ENCODE measurements at regions not wholly inside any gene's neighbourhood (a gene's known extent, or its start where the extent isn't known, plus 50 kb on each side); places are given as distances from the start of the nearest gene placed in this dataset.

DNA sequence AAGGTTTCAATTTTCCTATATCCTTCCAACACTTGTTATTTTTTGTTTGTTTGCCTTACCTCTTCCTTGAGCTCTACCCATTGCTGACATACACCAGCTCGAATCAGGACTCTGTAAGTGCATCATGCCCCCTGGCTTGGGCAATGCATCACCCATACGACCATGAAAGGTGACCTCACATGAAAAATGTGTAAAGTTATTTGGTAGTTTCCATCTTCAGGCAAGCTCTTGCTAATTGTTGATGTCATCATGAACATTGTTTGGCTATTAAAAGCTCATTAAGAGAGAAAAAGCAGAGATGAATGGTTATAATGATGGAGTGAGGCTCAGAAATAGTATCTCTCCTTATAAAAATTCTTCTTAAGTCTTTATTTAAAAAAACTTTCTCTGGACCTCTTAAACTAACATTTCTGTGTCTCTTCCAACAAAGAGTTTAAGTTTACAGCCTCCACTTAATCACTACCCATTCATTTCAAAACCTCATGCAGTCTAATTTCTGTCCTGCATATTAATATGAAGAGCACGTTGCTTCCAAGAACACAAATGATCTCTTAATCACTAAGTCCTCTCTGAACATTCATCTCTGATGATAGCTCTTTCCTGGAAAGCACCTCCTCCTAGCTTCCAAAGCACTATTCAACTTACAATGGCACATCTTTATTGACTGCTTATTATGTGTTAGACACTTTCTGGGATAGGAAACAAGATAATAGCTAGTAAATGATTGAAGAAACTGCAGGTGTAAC is 236.3 kb downstream of the NFKBIZ start:
- no peak for DNase-seq

DNA sequence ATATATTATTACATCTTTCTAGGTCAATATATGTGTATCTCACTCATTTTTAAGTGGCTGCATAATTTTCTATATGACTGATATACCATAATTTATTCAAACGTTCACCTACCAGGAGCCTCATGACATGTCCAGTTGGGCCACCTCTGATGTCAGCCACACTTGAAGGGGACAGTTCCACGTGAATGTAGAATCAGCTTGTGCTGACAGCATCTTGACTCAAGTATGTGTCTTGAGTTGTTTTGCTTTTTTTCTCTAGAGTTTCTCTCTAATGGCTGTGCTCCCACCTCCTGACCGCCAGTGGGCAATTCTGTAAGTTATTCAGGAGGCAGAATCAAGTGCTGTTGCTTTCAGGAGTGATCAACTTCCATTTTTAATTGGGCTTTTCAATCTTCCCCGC is 237.9 kb downstream of the NFKBIZ start:
- no peak for DNase-seq

DNA sequence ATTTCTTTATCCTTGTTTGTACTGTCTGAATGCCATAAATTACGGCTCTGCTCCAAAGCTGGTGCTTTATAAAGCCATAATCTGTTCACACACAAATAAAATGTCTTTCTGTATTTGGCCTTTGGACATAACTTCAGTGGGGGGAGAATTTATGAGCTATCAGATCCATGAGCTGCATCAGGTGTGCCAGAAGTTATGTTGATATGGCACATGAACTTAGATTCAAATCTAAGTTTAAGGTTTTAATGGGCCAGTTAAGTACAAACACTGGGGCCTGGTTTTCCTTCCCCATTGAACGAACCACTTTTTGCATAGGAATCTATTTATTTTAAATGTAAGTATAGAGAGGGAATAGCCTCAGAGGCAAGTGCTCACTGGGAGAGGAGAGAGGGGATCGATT is 239.9 kb downstream of the NFKBIZ start:
- no peak for DNase-seq

DNA sequence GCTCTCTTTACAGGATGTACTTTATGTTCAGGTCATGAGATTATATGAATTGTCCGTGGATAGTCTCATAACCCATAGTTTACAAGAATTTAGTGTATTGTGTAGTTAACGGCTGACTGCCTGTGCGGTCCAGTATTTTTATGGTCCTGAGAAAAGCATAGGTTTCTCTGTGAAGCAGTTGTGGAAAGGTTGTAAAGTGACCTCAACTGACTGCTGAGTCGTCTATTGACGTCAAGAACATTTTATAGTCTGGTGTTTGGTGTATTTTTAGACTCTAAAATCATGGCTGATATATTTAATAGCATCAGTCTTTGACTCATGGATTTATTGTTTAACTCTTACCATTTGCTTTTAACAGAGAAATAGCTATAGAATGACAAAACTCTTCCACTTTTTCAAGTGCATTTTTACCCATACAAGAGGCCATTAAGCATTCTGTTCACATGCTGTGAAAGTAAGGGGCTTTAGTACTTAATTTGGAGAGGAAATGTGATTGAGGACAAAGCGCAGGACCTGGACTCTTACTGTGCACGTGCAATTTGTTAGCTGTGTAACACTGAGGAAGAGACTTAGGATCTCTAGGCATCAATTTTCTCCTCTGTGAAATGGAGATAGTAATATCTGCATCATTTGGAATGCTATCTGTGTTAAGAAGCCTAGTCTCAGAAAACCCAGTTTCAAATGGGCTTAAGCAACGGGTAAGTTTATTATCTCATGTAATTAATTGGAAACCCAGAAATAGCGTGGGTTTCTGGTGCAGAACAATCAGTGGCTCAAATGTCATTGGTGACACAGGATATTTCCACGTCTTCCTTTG is 240.8 kb downstream of the NFKBIZ start:
- DNase-seq = no peak

DNA sequence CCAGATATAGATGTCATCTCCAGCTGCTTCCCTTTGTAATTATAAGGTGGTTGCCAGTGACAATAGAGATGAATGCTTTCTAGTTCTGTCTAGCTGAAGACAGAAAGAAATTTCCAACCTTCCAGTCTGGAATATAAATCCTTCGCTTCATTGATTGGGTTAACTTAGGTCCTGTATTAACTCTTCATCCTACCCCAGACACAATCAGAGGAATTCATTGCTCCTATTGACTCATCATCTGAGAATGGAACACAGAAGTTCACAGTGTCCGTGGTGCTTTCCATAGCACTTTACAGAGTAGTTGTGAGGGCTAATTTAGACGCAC is 241.4 kb downstream of the NFKBIZ start:
- DNase-seq = no peak

DNA sequence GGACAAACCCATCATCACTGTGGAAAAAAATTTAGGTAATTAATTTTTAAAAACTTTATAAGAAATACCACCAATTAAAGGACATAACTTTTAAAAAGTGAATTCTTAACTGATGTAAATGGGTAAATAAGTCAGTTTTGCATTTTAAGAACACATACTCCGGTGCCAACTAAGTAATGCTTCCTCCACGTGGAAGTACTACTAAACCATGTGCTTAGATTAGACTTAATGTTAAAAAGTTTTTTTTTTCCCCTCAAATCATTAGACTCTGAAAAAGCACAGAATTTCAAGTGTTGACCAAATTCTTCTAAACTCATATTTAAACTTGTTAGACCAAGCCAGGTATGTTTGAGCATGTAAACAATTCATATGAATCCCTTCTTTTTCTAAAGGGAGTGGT is 242.0 kb downstream of the NFKBIZ start:
- DNase-seq = no peak

DNA sequence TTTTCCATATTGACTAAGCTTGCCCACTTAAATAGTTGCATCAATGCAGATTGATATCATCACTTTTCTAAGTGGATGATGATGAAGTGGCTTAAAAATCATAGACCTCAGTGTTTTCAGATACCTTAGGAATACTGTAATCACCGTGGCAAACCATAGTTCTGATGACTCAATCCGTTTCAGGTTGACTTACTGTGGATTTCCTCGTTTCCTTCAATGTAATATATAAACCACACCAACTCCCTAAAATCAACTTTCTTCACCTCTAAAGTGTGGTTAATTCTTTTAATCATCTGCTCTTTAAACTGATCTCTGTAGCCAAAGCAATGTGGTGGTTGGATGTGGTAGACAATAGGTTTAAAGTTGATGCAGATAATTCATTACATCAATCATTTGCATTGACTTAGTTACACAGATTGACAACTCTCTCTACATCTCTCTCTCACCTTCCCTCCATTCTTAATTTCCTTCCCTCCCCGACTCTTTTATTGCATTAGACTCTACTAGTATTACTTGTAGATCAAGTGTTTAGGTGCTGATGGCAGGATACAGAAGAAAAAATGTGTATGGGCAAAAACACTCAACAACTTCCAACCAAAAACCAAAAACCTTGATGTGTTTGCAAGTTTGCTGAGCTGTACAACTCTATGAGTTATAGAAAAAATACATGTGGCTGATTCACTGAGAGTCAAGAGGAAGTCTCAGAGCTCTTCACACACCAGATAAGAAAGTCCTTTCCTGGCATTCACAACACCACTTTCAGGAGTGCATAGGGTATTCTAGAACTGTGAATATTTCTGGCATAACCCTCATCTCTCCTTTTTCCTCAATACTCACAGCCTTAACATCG is 243.5 kb downstream of the NFKBIZ start:
- no peak for DNase-seq

DNA sequence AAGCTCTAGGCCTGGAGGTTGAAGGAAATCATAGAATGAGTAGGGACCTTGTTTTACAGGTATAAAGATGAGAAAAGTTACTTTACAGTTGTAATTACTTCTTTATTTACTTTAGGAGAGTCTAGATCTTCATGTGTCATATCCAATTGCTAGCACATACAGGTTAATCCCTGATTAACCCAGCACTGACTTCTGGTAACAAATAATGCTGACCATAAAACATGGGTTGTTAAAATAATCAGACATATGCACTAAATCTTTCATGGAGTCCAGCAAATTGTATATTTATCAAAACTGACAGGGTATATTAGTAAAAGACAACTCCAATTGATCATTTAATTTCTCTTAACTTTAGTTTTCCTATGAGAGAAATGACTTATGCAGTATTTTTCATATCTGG is 245.2 kb downstream of the NFKBIZ start:
- DNase-seq = no peak

DNA sequence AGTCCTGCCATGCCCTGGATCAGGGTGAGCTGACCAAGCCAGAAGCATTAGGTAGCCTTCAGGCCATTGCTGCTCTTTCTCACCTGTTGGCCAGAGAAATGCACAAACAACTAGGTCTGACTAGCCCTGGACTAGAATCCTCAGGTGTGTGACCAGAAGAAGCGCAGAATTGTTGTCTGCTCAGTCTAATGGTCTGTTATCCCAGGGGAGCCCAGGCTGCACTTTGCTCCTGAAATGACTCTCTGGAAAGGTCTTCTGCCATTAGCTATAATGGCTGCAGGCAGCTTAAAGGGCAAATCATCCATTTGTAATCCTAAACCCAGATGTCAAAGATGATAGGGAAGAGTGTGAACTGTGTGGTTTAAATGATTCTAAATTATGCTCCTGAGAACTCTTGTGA is 246.1 kb downstream of the NFKBIZ start:
- DNase-seq = no peak

DNA sequence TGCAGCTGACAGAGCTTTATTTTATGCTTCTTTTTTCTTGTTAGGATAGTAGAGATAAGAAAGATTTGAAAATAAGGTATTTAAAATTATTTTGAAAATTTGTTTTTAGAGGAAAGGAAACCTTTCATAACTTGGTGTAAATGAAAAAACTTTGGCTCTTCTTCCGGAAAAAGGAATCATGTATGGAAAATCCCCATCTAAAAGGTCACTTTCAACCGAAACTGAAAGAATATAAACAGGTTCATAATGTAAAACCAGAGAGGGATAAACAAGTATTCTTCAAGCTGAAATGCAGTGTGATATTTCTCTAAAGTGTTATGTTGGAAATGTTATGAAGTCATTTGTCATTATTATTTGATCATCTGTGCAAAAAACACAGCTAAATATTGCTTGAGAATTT is 246.8 kb downstream of the NFKBIZ start:
- no peak for DNase-seq

DNA sequence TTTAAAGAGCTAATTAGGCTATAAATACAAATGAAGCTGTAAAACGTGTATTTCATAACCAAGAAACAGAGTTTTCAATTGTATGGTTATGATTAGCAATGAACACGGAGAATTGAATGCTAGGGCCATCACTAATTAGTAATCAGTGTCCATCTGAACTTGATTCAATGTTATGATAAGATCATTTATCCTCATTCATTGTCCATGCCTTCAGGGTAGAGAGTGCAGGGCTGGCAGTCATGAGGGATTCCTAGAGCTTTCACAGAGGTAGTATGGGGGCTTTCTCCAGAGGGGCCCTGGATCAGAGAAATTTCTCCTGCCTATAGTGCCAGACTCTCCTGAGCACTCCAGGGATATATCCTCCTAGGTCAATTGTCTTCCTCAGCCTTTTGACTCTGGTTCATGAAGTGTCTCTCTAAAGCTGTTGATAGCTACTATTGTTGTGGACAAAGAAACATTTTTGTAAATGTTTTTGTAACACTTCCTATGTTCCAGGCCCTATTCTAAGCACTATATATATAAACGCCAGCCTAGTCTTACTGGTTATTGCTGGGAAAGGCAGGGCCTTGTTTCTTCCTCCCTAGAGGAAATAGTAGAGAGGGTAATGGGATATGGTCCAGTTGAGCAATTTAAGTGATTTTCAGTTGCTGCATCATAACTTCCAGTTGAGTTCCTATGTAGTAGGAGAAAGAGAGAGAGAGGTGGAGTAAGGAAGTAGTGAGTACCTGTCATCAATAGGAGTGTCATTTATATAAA is 249.0 kb downstream of the NFKBIZ start:
- no peak for DNase-seq

DNA sequence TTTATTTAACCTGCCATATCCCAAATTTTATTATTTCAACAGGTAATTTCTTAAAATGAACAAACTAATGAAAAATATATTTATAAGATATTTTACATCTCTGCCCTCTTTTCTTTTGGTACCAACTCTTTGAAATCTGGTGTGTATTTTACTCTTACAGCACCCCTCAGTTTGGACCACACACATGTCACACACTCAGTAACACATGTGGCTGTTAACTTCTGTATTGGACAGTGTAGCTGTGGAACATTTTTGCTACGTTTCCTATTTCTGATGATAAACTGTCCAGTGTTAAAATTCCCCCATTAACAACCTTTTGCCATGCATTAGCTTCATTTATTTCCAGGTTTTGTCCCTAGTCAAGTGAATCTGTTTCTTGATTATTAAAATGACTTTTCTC is 250.6 kb downstream of the NFKBIZ start:
- no peak for DNase-seq

DNA sequence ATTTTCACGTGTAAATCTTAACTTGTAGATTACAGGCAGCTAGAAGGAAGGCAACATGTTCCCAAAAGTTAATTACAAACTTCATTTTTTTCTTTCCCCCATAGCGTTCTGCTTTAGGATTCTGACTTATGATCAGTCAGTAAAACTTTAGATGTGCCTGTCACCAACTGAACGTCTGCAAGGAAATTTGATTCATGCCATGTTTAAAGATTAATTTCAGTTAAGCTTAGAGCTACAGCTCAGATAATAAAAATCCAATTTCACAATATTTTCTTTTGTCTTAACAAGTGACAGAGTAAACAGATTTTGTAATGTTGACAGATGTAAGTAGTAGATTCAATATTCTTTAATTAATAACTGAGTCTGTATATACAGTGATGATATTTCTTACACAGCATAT is 253.1 kb downstream of the NFKBIZ start:
- no peak for DNase-seq

DNA sequence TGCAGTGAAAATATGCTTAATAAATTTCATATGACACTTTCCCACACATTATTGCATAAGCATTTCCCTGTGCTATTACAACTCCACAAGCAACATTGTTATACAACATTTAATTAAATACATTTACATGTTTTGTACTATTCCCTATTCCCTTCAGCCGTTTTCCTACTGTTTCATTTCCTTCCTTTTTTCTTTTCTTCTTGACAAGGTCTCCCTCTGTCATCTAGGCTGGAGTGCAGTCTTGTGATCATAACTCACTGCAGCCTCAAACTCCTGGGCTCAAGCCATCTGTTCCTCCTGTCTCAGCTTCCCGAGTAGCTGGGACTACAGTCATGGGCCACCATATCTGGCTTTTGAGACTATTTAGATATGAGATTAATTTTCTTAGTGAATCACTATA is 254.7 kb downstream of the NFKBIZ start:
- no peak for DNase-seq

DNA sequence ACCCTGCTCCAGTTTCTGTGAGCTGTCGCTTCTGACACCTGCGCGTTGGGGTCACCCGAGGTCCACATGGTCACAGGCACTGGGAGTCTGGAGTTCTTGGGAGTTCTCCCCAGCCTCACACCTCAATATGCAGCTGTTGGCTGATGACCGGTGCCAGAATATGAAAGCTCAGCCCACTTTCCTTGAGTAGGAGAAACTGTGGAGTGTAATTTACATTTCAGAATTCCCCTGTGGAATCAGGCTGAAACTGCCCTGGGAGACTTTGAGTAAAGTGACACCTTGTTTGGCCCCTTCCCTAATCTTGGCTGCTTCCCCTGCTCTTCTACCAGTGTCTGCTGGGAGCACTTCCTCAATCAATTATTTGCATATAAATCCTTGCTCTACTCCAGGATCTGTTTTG is 255.9 kb downstream of the NFKBIZ start:
- no peak for DNase-seq

DNA sequence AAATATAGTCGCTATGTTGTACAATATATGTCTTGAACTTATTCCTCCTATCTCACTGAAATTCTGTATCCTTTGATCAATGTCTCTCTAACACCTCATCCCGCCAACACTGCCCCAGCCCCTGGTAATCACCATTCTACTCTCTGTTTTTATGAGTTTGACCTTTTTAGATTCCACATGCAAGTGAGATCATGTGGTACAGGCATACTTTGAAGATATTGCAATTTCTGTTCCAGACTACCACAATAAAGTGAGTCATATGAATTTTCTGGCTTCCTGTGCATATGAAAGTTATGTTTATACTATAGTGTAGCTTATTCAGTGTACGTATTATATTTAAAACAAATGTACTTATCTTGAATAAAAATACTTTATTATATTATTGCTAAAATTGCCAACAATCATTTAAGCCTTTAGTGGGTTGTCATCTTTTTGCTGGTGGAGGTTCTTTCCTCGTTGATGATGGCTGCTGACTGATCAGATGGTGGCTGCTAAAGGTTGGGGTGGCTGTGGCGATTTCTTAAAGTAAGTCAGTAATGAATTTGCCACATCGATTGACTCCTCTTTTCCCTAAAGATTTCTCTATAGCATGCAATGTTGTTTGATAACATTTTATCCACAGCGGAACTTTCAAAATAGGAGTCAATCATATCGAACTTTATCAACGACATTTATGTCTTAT is 257.2 kb downstream of the NFKBIZ start:
- no peak for DNase-seq

DNA sequence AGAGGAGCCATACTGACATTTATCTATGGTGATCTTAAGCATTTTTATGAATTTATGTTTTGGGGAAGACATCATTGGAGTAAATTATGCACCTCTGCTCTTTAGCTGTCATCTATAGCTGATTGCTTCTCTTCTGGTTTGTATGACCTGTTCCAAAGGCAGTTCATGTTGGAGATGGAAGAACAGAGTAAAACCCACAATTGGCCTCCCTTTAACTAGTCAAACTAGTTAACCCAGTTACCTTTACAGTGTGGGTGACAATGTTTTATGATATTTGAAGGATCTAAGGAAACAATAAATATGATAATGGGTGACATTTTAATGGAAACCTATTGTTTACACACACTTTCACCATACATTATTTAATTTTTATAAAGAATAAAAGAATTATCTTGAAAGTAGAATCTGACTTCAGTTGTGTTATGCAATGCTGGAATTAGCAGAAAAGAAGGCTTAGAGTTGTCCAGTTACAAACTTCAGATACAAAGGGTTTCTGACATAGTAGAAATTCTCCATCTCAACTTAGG is 263.5 kb downstream of the NFKBIZ start:
- DNase-seq = no peak

DNA sequence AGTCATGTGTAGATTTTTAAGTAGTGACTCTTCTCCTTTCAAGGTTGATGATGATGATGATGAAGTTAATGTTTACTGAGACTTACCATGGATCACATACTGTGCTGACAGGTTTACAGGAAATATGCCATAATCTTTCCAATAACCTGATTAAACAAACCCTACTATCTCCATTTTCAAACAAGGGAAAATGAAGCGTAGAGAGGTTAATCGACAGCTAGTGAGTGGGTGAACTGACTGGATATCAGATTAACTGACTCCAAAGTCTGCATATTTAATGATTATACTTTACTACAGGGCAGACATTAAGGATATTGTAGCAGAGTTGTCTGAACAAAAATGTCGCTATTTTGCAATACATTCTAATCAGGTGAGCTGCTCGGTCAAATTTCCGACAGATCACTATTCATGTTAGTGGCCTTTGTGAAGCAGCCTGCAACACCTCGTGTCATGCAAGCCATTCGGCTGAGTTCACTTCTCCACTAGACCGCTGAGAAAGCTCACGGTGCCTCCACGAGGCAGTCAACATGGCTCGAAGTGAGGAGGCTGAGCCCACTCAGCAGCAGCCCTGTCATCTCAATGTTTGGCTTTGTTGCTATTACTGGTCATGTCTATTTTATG is 264.2 kb downstream of the NFKBIZ start:
- no peak for DNase-seq

DNA sequence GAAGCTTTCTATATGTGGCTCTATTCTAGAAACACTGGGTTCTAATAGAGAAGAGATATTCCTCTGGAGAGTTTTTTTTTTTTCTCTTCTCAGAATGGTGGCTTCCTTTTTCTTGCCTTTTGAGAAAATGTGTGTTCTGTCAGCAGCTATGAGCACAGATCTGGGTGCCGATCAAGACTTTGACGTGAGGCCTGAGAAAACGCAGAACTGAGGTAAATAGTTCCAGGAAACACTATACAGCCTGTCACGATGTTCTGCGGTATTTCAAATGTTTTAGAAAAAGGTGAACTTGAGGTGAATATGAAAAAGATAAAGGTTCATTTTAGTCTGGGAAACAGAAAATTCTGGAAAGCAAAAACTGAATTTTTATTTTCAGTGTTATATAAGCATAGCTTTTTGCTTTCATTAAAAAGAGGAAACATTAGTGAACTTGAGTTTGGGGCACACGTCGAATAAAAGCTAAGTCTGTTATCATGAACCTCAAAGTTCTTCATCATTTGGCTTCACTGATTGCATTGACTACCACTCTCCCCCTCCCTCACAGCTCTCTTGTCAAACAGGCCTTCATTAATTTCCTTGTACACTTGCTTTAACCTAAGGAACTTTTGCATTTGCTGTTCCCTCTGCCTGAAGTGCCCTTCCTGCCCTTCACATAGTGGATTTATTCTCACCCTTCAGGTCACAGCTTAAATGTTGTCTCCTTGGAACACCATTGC is 265.1 kb downstream of the NFKBIZ start:
- no peak for DNase-seq

DNA sequence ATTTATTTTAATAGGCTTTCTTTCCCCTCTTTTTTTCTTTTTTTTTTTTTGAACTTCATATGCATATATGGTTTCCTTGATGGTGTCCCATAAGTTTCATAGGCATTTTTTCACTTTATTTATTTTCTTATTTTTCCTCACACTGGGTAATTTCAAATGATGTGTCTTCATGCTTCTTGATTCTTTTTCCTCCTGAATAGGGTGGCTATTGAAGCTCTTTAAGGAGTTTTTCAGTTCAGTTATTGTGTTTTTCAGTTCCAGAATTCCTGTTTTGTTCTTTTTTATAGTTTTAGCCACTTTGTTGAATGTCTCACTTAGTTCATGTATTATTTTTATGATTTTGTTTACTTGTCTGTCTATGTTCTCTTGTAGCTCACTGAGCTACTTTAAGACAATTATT is 273.2 kb downstream of the NFKBIZ start:
- DNase-seq = no peak

DNA sequence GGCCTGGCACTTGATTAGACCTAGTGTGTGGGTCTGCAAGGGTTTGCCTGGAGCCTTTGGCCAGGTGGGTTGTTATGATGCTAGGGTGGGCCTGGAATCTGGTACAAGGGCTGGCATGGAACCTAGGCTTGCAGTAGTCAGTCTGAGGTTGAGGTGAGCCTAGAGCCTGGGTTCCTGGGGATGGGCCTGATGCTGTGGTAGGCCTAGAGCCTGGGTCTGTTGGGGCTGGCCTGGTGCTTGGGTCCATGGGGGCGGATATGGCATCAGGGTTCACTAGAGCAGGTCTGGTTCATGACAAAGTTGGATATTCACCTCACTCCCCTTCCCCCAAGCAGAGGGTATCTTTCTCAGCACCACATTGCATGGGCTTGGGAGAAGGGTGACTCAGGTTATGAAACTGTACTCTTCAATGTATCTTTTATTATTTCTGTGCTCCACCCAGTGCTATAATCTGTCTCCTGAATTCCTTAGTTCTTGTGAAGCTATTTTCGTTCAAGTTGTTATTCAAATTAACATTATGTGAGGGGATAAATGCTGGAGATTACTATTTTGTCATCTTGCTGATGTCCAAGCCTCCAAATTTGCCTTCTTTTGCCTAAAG is 274.4 kb downstream of the NFKBIZ start:
- no peak for DNase-seq

Measured in activated CD4-positive, CD25-positive, alpha-beta regulatory T cell treated with anti-CD3 and anti-CD28 coated beads, Interleukin-2, amount 50 U/mL, for 72 hours (primary cell).